ENCODE measurements at regions not wholly inside any gene's neighbourhood (a gene's known extent, or its start where the extent isn't known, plus 50 kb on each side); places are given as distances from the start of the nearest gene placed in this dataset.

GRCh38 chr1:199767700-199768099 lies 259.8 kb upstream of the NR5A2 start:
- no peak for DNase-seq

GRCh38 chr1:199774433-199775089 lies 252.9 kb upstream of the NR5A2 start:
- DNase-seq: no peak

DNA sequence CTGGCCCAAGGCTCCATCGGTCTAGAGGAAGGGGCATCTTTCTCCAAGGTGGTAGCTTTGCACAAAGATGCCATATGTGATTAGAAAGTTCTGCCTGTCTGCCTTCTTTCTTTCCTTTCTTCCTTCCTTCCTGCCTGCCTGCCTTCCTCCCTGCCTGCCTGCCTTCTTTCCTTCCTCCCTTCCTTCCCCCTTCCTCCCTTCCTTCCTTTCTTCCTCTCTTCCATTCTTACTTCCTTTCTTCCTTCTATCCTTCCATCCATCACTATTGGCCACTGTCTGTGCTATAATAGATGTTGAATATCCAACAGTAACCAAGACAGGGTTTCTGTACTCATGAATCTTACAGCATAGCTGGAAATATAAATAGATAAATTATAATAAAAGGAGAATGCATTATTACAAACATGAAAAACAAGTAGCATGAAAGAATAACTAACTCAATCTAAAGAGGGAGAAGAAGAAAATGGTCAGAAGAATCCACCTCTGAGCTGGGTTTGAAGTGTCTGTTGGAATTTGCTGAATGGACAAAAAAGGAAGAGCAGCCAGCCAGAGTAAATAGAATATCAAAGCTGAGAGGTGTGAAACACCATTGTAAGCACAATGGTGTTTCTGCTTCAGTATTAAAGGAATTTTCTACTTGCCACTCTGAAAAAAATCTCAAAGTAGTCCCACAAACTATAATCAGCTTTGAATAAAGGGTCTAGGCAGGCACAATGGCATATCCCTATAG lies 250.6 kb upstream of the NR5A2 start:
- no peak for DNase-seq

DNA sequence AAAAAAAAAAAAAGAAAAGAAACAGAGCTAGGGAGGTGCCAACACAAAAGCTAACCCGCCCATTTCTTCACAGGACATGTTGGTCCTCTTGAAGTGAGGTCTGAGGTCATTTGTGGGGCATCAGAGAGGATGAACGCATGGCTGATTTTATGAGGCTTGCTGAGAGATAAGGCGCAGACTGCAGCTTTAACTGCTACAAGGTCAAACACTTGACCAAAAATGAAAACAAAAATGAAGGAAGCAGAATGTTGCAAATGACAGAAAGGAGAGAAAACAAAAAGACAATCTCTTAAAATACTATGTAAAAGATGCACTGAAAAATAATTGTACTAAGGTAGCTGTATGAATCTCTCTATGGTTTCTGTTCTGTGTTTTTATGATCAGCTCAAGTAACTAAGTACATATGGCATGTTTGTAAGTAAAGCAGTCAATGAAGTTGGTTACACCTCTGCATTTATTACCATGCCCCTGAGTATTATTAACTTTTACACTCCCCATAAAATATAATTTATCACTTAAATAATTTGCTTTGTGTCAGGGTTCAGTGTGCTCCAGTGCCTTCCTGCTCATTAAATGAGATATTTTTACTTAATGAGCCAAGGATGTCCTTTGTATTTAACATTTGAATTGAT lies 249.1 kb upstream of the NR5A2 start:
- no peak for DNase-seq

DNA sequence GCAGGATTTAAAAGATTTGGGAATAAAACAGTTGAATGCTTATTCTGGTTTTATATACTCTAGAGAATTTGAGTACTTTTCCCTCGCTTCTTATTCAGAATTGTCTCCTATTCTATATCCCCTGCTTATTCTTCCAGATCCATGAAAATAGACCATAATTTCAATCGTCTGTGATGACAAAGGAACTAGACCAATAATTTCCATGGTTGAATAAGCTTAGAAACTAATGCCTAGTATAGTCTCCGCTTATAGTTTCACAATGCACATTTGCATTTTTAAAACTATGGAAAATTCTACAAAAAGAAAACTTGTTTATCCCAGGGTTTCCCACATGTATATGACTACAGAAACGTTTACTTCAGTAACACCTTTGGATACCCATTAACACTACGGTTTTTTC lies 247.4 kb upstream of the NR5A2 start:
- DNase-seq: no peak

DNA sequence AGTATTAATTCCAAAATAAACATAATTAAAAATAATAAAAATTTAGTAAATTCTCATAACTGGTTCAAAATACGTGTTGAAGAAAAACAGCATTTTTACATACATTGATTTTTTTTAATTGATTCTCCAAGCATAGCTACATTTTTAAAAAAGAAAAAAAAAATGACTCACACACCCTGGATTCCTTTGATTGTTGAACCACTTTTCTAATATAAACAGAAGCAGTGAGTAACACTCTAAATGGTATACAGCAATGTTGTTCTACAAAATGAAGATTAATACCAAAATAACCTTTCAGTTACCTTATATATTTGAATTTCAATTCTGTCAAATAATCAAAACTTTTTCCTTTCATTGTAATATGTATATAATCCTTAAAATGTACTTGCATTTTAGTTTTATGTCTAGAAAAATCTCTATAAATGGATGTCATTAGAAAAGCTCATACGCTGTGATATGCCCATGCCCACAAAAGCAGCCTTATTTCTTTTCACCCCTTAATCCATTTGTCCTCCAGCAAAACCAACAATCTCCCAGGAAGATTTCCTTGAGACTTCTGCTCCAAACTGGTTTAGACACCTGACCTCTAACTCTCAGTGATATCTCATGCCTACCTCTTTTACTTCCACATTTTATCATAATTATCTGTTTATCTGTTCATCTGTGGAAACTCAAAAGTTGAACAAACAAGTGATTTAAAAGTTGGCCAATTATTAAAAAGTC lies 246.4 kb upstream of the NR5A2 start:
- no peak for DNase-seq

DNA sequence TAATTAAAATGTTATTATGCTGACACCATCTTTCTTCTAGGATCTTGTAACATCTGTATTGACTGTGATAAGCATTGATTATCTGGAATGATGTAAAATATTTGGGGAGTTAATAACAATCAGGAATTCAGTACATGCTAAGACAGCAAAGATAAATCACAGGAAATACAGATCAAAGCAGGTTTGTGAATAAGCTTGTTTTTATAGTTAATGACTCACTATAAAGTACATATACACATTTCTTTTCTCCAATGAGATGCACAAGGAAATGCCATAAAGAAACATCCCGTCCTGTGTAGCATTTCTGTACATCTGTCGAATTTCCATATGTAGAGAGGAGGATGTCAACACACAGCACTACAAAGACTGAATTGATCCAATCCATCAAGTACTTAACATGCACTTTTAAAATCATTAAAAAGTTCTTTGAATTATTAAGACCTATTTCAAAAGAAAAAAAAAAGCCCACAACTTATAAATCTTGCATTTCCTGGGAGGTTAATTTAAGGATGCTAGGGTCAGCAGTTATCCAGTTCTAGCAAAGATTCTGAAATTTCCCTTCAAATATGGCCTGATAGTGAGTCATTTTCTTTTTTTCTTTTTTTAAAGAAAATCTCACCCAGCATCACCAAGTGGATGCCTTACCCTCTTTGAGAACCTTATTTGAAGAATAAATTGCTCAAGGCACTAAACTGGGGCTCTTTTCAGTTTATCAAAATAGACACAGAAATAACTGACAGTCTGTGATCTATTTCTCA lies 243.2 kb upstream of the NR5A2 start:
- no peak for DNase-seq

DNA sequence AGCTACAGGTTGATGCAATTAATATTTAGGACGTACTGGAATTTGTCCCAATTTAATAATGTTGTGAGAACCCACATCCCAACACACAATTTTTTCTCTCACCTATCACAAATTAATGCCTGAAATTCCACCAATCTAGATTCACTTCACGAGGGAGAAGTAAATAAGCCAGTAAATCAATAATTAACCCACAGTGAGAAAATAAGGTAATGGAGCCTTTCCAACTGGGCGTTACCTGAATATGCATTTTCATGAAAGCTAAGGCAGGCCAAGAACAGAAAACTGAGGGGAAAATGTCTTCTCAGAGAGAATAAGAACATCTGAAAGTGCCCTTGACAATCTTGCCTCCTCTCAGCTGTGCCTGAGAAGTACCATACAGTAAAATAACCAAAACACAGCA lies 240.8 kb upstream of the NR5A2 start:
- DNase-seq: no peak

GRCh38 chr1:199789141-199789540 lies 238.4 kb upstream of the NR5A2 start:
- no peak for DNase-seq

- DNase-seq: no peak
Measured at GRCh38 chr1:199791495-199791894, 236.0 kb upstream of the NR5A2 start.

DNA sequence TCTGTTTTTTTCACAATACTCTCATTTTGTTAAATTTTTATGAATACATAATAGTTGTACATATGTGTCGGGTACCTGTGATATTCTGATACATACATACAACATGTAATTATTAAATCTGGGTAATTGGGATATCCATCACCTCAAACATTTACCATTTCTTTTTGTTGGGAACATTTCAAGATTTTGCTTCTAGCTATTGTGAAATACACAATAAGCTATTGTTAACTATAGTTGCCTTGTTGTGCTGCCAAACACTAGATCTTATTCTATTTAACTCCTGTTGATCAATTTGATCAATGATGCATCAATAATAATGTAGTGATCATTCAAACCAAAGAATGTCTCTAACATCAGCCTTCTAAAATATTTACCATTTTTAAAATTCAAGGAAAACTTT lies 234.6 kb upstream of the NR5A2 start:
- no peak for DNase-seq

- DNase-seq: no peak
Measured at GRCh38 chr1:199794105-199794863, 233.2 kb upstream of the NR5A2 start.

- no peak for DNase-seq
Measured at GRCh38 chr1:199799116-199799515, 228.4 kb upstream of the NR5A2 start.

DNA sequence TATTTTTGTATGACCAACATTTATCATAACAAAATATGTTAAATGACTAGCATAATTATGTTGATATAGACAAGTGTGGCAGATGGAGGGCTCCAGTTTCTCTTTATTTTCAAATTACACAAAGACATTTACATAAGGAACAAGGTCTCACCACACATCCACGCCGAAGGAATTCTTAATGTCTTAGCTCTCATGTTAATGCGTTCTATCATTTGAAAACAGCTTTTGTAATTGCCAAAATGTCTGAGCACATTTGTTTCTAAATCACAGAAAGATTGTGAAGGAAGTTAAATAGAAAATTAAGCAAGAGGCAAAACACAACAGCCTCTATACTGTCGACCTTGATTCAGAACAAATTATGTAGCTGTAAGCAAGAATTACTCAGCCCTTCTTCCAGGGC lies 223.0 kb upstream of the NR5A2 start:
- no peak for DNase-seq

GRCh38 chr1:199808110-199808870 lies 219.2 kb upstream of the NR5A2 start:
- no peak for DNase-seq

DNA sequence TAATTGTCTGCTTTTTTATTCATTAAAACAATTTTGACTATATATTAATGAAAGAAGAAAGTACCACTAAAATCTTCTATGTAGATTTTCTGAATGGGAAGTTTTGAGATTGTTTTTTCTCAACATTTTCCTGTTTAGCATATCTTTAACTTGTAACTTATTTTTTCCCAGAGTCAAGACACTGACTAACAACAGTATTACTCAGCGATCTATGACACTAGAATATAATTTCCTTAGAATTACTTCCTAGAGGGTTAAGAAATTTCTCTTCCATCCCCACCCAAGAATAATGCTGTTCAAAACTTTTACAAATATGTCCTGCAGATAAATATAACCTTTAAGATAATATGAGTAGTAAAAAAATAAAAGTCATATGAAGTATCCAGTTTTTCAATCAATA lies 218.2 kb upstream of the NR5A2 start:
- no peak for DNase-seq

DNA sequence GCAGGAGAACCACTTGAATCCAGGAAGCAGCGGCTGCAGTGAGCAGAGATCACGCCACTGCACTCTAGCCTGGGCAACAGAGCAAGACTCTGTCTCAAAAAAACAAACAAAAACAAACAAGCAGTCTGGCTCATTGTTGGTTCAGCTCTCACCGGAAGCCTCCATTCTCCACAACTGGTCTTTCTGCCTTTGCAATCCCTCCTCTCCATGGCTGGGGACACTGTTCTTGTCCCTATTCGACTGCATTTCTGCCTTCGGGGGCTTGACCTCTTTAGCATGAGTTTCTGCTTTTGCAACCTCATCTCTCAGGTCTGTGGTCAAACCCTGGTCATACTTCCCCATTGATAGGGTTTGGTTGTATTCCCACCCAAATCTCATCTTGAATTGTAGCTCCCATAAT lies 216.3 kb upstream of the NR5A2 start:
- no peak for DNase-seq

DNA sequence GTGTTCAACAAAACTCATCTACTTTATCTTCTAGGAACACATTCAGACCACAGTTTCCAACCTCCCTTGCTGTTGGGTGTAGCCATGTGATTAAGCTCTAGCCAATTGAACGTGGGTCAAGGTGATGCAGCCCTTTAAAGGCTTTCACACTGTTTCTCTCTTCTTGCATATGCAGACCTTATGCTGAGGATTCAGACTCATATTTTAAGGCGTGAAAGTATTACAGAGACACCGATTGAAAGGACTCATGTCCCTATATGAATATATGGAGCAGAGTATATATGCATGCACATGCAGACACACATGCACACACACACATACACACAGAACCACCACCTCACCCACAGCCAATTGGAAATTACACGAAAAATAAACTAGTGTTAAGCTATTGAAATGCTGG lies 214.3 kb upstream of the NR5A2 start:
- no peak for DNase-seq

GRCh38 chr1:199815947-199816346 lies 211.6 kb upstream of the NR5A2 start:
- DNase-seq: no peak

GRCh38 chr1:199817266-199817665 lies 210.2 kb upstream of the NR5A2 start:
- DNase-seq: no peak

DNA sequence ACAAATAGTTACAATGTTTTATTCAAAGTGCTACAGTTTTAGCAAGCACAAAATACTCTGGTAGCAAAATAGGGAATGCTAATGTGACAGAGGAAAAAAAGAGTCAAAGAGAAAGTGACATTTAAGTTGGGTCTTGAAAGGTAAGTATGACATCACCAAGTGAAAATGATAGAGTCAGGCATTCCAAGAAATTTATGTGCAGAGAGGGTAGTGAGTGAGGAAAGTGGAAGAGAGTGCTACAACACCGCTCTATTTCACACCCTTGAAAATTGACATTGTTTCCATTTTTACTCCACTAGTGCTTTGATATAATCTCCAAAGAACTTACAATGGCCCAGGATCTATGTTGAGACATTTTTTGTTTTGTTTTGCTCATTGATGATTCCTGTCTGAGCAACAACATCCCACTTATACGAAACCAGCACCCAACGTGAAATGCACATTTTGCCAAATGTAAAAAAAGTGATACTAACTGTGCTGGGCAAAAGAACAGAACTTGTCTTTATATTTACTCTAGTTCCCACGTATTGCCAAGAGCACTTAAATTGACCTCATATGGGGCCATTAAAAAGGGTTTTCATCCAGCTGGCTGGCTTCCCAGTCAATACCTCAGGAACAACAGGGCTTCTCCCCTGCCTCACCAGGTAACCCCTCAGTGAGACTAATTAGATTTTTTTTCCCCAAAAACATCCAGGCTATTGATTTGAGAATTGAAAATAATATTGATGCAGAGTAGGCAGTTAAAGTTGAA lies 206.3 kb upstream of the NR5A2 start:
- no peak for DNase-seq
